Naive B cell (primary cell): ENCODE measurements at regions not wholly inside any gene's neighbourhood (a gene's known extent, or its start where the extent isn't known, plus 50 kb on each side); places are given as distances from the start of the nearest gene placed in this dataset.

Experiments
- ATAC-seq, 2 donors: fragments of 150-1000 bp; cut with Tn5 transposase; 2 replicates each; pipeline ENCODE4 v1.10.0; 2021; ENCODE audit warnings: low read depth in 2 of 2, mild to moderate bottlenecking in 2 of 2, moderate library complexity in 2 of 2
- DNase-seq: peaks from one replicate; pipeline ENCODE4 v3.0.0; 2022
- H3K27ac Mint-ChIP-seq, 6 donors: one replicate each; pipeline ENCODE4 v1.8.0; 2020 to 2022; ENCODE audit warnings: mild to moderate bottlenecking in 6 of 6, mixed read lengths in 6 of 6, moderate library complexity in 5 of 6, inconsistent platforms in 2 of 6
- H3K27me3 Mint-ChIP-seq, 3 donors: one replicate each; pipeline ENCODE4 v1.8.0; 2021 to 2022; ENCODE audit warnings: mixed read lengths in 3 of 3, mild to moderate bottlenecking in 1 of 3
- H3K36me3 Mint-ChIP-seq, 2 donors: one replicate each; pipeline ENCODE4 v1.8.0; 2020 to 2022; ENCODE audit warnings: mixed read lengths in 2 of 2, inconsistent platforms in 1 of 2, mild to moderate bottlenecking in 1 of 2
- H3K4me1 Mint-ChIP-seq, 3 donors: one replicate each; pipeline ENCODE4 v1.8.0; 2020 to 2022; ENCODE audit warnings: mixed read lengths in 3 of 3, inconsistent platforms in 1 of 3, mild to moderate bottlenecking in 1 of 3, moderate library complexity in 1 of 3
- H3K4me3 Mint-ChIP-seq, 8 donors: one replicate each; pipeline ENCODE4 v1.8.0; 2020 to 2022; ENCODE audit warnings: mild to moderate bottlenecking in 8 of 8, mixed read lengths in 8 of 8, moderate library complexity in 8 of 8, inconsistent platforms in 2 of 8
- H3K9me3 Mint-ChIP-seq, 7 donors: one replicate each; pipeline ENCODE4 v1.8.0; 2020 to 2022; ENCODE audit warnings: mixed read lengths in 7 of 7, mild to moderate bottlenecking in 5 of 7, inconsistent platforms in 2 of 7, moderate library complexity in 1 of 7

GRCh38 chr4:11198516-11199305 is 230.0 kb downstream of the HS3ST1 start:
- Mint-ChIP-seq H3K36me3 (no peaks in the 10 kb centered on the region), H3K9me3 (no peaks in the 10 kb centered on the region), H3K27ac (no peak overlapping the region), H3K4me3 (no peak overlapping the region), H3K27me3 (no peaks in the 10 kb centered on the region), H3K4me1 (peaks cover 7 to 14% (median 8%) of the 10 kb centered on the region in 3 donors)
- ATAC-seq (no peak), DNase-seq (no peak)

GRCh38 chr4:11197631-11198341 is 230.9 kb downstream of the HS3ST1 start:
- H3K27ac Mint-ChIP-seq = peak overlapping the region in 2 of 6 donors; percentile 2 to 71
- H3K36me3 Mint-ChIP-seq = no peaks in the 10 kb centered on the region
- DNase-seq = no peak
- ATAC-seq = no peak
- H3K27me3 Mint-ChIP-seq = no peaks in the 10 kb centered on the region
- H3K4me3 Mint-ChIP-seq = no peak overlapping the region
- H3K9me3 Mint-ChIP-seq = no peaks in the 10 kb centered on the region
- peaks cover 7 to 14% (median 8%) of the 10 kb centered on the region in 3 donors for H3K4me1 Mint-ChIP-seq

GRCh38 chr4:11196927-11197522 is 231.7 kb downstream of the HS3ST1 start:
- Mint-ChIP-seq H3K9me3 (no peaks in the 10 kb centered on the region), H3K4me3 (no peak overlapping the region), H3K4me1 (peaks cover 7 to 14% (median 8%) of the 10 kb centered on the region in 3 donors), H3K27me3 (no peaks in the 10 kb centered on the region), H3K27ac (peak overlapping the region in 1 of 6 donors; percentile 23), H3K36me3 (no peaks in the 10 kb centered on the region)
- no peak for DNase-seq
- ATAC-seq = no peak

GRCh38 chr4:11194431-11194830 is 234.3 kb downstream of the HS3ST1 start:
- ATAC-seq (no peak), DNase-seq (no peak)
- Mint-ChIP-seq H3K27ac (no peak overlapping the region), H3K9me3 (no peaks in the 10 kb centered on the region), H3K27me3 (no peaks in the 10 kb centered on the region), H3K4me1 (peaks cover 15 to 22% (median 16%) of the 10 kb centered on the region in 3 donors), H3K36me3 (no peaks in the 10 kb centered on the region), H3K4me3 (no peak overlapping the region)

- H3K9me3 Mint-ChIP-seq = no peaks in the 10 kb centered on the region
- H3K27me3 Mint-ChIP-seq = no peaks in the 10 kb centered on the region
- no peaks in the 10 kb centered on the region for H3K36me3 Mint-ChIP-seq
- ATAC-seq (no peak), DNase-seq (no peak)
- peak overlapping the region in 6 of 8 donors; percentile 18 to 66 (median 59) for H3K4me3 Mint-ChIP-seq
- peaks cover 9 to 19% (median 18%) of the 10 kb centered on the region in 3 donors for H3K4me1 Mint-ChIP-seq
- H3K27ac Mint-ChIP-seq = peak overlapping the region in 3 of 6 donors; percentile 1 to 58 (median 33)
These were observed 238.9 kb downstream of the HS3ST1 start for GRCh38 chr4:11189756-11190155.

GRCh38 chr4:11183356-11183740 is 245.3 kb downstream of the HS3ST1 start:
- no peak for ATAC-seq
- no peak for DNase-seq
- no peaks in the 10 kb centered on the region for H3K27me3 Mint-ChIP-seq
- peaks cover 0 to 6% of the 10 kb centered on the region in 2 donors for H3K36me3 Mint-ChIP-seq
- peaks cover 0 to 10% (median 2%) of the 10 kb centered on the region in 3 donors for H3K4me1 Mint-ChIP-seq
- no peak overlapping the region for H3K4me3 Mint-ChIP-seq
- no peaks in the 10 kb centered on the region for H3K9me3 Mint-ChIP-seq
- no peak overlapping the region for H3K27ac Mint-ChIP-seq

GRCh38 chr4:11182586-11183355 is 245.9 kb downstream of the HS3ST1 start:
- peaks cover 0 to 10% (median 0%) of the 10 kb centered on the region in 3 donors for H3K4me1 Mint-ChIP-seq
- no peaks in the 10 kb centered on the region for H3K9me3 Mint-ChIP-seq
- no peak overlapping the region for H3K27ac Mint-ChIP-seq
- H3K36me3 Mint-ChIP-seq = peaks cover 0 to 6% of the 10 kb centered on the region in 2 donors
- no peak for ATAC-seq
- DNase-seq = no peak
- H3K4me3 Mint-ChIP-seq = no peak overlapping the region
- no peaks in the 10 kb centered on the region for H3K27me3 Mint-ChIP-seq

GRCh38 chr4:11182031-11182430 is 246.7 kb downstream of the HS3ST1 start:
- H3K27ac Mint-ChIP-seq = no peak overlapping the region
- DNase-seq = no peak
- no peaks in the 10 kb centered on the region for H3K27me3 Mint-ChIP-seq
- H3K36me3 Mint-ChIP-seq = peaks cover 0 to 6% of the 10 kb centered on the region in 2 donors
- peaks cover 0 to 10% (median 0%) of the 10 kb centered on the region in 3 donors for H3K4me1 Mint-ChIP-seq
- ATAC-seq = no peak
- H3K9me3 Mint-ChIP-seq = no peaks in the 10 kb centered on the region
- no peak overlapping the region for H3K4me3 Mint-ChIP-seq

- peaks cover 0 to 6% of the 10 kb centered on the region in 2 donors for H3K36me3 Mint-ChIP-seq
- ATAC-seq (no peak), DNase-seq (no peak)
- H3K4me1 Mint-ChIP-seq = peaks cover 0 to 10% (median 0%) of the 10 kb centered on the region in 3 donors
- no peak overlapping the region for H3K27ac Mint-ChIP-seq
- H3K27me3 Mint-ChIP-seq = no peaks in the 10 kb centered on the region
- H3K4me3 Mint-ChIP-seq = no peak overlapping the region
- H3K9me3 Mint-ChIP-seq = no peaks in the 10 kb centered on the region
These were observed 248.9 kb downstream of the HS3ST1 start for GRCh38 chr4:11179796-11180195.

GRCh38 chr4:11178433-11178832 is 250.3 kb downstream of the HS3ST1 start:
- DNase-seq = no peak
- peaks cover 0 to 3% (median 0%) of the 10 kb centered on the region in 7 donors for H3K9me3 Mint-ChIP-seq
- peaks cover 0 to 10% (median 0%) of the 10 kb centered on the region in 3 donors for H3K4me1 Mint-ChIP-seq
- no peak overlapping the region for H3K27ac Mint-ChIP-seq
- peaks cover 0 to 6% of the 10 kb centered on the region in 2 donors for H3K36me3 Mint-ChIP-seq
- ATAC-seq = no peak
- H3K4me3 Mint-ChIP-seq = no peak overlapping the region
- H3K27me3 Mint-ChIP-seq = no peaks in the 10 kb centered on the region

- peaks cover 0 to 6% of the 10 kb centered on the region in 2 donors for H3K36me3 Mint-ChIP-seq
- peaks cover 0 to 3% (median 0%) of the 10 kb centered on the region in 7 donors for H3K9me3 Mint-ChIP-seq
- peak overlapping the region in 1 of 6 donors; percentile 33 for H3K27ac Mint-ChIP-seq
- ATAC-seq (no peak), DNase-seq (no peak)
- peaks cover 0 to 5% (median 0%) of the 10 kb centered on the region in 3 donors for H3K4me1 Mint-ChIP-seq
- H3K4me3 Mint-ChIP-seq = no peak overlapping the region
- peaks cover 0 to 5% (median 0%) of the 10 kb centered on the region in 3 donors for H3K27me3 Mint-ChIP-seq
These were observed 253.3 kb downstream of the HS3ST1 start for GRCh38 chr4:11175374-11175773.

GRCh38 chr4:11166606-11167005 is 262.1 kb downstream of the HS3ST1 start:
- peaks cover 0 to 8% (median under 1%) of the 10 kb centered on the region in 3 donors for H3K4me1 Mint-ChIP-seq
- no peak overlapping the region for H3K4me3 Mint-ChIP-seq
- H3K36me3 Mint-ChIP-seq = no peaks in the 10 kb centered on the region
- DNase-seq (no peak), ATAC-seq (no peak)
- H3K27ac Mint-ChIP-seq = peak overlapping the region in 1 of 6 donors; percentile 62
- H3K27me3 Mint-ChIP-seq = peaks cover 0 to 2% (median 0%) of the 10 kb centered on the region in 3 donors
- H3K9me3 Mint-ChIP-seq = peaks cover 0 to 4% (median 0%) of the 10 kb centered on the region in 7 donors

- no peak for DNase-seq
- no peak overlapping the region for H3K27ac Mint-ChIP-seq
- ATAC-seq = no peak
- H3K4me1 Mint-ChIP-seq = peaks cover 0 to 8% (median 6%) of the 10 kb centered on the region in 3 donors
- no peaks in the 10 kb centered on the region for H3K27me3 Mint-ChIP-seq
- no peak overlapping the region for H3K4me3 Mint-ChIP-seq
- peaks cover 0 to 4% (median 0%) of the 10 kb centered on the region in 7 donors for H3K9me3 Mint-ChIP-seq
- no peaks in the 10 kb centered on the region for H3K36me3 Mint-ChIP-seq
These were observed 262.7 kb downstream of the HS3ST1 start for GRCh38 chr4:11166034-11166433.
